ENCODE measurements at regions not wholly inside any gene's neighbourhood (a gene's known extent, or its start where the extent isn't known, plus 50 kb on each side); places are given as distances from the start of the nearest gene placed in this dataset.

DNA sequence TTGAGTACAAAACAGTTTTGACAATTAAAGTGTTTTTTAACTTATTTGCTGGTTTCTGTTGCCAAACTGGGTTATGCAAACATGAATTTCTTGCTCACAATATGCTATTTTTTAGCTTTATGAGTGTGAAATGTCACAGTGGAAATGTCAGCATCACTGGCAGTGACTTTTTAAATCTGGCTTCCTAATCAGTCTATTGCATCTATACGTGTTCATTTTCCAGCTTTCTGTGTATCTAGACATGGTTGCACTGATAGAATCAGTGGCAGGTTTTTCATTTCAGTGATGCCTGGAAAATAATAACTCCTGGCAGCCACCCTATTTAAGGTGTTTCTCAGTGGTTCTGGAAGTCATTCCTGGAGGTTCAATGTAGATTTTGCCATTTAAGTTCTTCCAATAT lies 146.7 kb downstream of the SLITRK6 start:
- TF ChIP-seq, protein P1, sequence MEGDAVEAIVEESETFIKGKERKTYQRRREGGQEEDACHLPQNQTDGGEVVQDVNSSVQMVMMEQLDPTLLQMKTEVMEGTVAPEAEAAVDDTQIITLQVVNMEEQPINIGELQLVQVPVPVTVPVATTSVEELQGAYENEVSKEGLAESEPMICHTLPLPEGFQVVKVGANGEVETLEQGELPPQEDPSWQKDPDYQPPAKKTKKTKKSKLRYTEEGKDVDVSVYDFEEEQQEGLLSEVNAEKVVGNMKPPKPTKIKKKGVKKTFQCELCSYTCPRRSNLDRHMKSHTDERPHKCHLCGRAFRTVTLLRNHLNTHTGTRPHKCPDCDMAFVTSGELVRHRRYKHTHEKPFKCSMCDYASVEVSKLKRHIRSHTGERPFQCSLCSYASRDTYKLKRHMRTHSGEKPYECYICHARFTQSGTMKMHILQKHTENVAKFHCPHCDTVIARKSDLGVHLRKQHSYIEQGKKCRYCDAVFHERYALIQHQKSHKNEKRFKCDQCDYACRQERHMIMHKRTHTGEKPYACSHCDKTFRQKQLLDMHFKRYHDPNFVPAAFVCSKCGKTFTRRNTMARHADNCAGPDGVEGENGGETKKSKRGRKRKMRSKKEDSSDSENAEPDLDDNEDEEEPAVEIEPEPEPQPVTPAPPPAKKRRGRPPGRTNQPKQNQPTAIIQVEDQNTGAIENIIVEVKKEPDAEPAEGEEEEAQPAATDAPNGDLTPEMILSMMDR (IDR thresholded peaks at IDR 0.05): no peak
- no peak for TF ChIP-seq POLR2A (IDR thresholded peaks at IDR 0.05)
